GM12878 (cell line): ENCODE measurements at regions not wholly inside any gene's neighbourhood (a gene's known extent, or its start where the extent isn't known, plus 50 kb on each side); places are given as distances from the start of the nearest gene placed in this dataset.

Experiments used
- ATAC-seq: fragments of 200-7000 bp; cut with Tn5 transposase; 3 replicates; pipeline ENCODE4 v1.9.1; 2020; ENCODE audit warnings: mild to moderate bottlenecking, moderate library complexity
- BruUV-seq: library from RNA; stranded (reverse); fragments of 400-500 nt; replicated peaks from 2 replicates; lab custom pipeline; 2021; lab: Mats Ljungman, UMichigan
- CTCF ChIA-PET: fragments of 300-600 bp; sonication (Branson Sonifier 250); formaldehyde crosslinking; extraction: SDS; loops from one replicate; lab custom pipeline; 2021; ENCODE audit warnings: inconsistent platforms; lab: Yijun Ruan, JAX
- POLR2A ChIA-PET: fragments of 350-600 bp; formaldehyde crosslinking; extraction: SDS; loops from one replicate; lab custom pipeline; 2021; ENCODE audit warnings: inconsistent platforms; lab: Charles Lee
- RAD21 ChIA-PET: fragments of 300-600 bp; sonication (Branson Sonifier 250); formaldehyde crosslinking; loops from one replicate; lab custom pipeline; 2023; ENCODE audit warnings: antibody characterized with exemption; ENCODE audit not compliant: unreplicated experiment; lab: Charles Lee
- SMC1A ChIA-PET: fragments of 300-600 bp; sonication (Branson Sonifier 250); formaldehyde crosslinking; loops from one replicate; lab custom pipeline; 2023; ENCODE audit not compliant: unreplicated experiment, uncharacterized antibody; lab: Charles Lee
- DNase-seq: peaks from one replicate; pipeline ENCODE4 v3.0.0-alpha.2; 2011; ENCODE audit warnings: low read depth, low spot score
- FAIRE-seq: peaks from 3 replicates; lab custom pipeline; 2011; peaks lifted over from hg19 to GRCh38; lab: Jason Lieb, UNC
- H2AFZ ChIP-seq: 2 replicates; pipeline ENCODE4 v1.6.0; 2011; ENCODE audit warnings: low read depth, low read length, control low read depth; ENCODE audit not compliant: control insufficient read depth
- H3K27ac ChIP-seq: 2 replicates; pipeline ENCODE4 v1.5.1; 2011; ENCODE audit warnings: control low read depth; ENCODE audit not compliant: control insufficient read depth, insufficient read depth
- H3K27me3 ChIP-seq, 2 experiments: replicated peaks in 1 of 2; 2 replicates each; pipeline versions ENCODE4 v1.6.0 to v1.6.1; 2011; ENCODE audit warnings: low read length in 1 of 2; ENCODE audit not compliant: control insufficient read depth in 2 of 2, insufficient read depth in 2 of 2
- H3K36me3 ChIP-seq, 2 experiments: 2 replicates each; pipeline ENCODE4 v1.5.1; 2011; ENCODE audit warnings: low read length in 1 of 2; ENCODE audit not compliant: control insufficient read depth in 2 of 2, insufficient read depth in 2 of 2
- H3K4me1 ChIP-seq: 2 replicates; pipeline ENCODE4 v1.6.1; 2011; ENCODE audit warnings: mild to moderate bottlenecking, low read length, moderate library complexity, mixed read lengths; ENCODE audit not compliant: control insufficient read depth, insufficient read depth
- H3K4me2 ChIP-seq: 2 replicates; pipeline ENCODE4 v1.6.0; 2011; ENCODE audit warnings: control low read depth; ENCODE audit not compliant: control insufficient read depth, insufficient read depth
- H3K4me3 ChIP-seq: fragments of 200-600 bp; sonication (generic); 2 replicates; pipeline ENCODE4 v1.5.1; 2016
- H3K79me2 ChIP-seq: 2 replicates; pipeline ENCODE4 v1.6.0; 2011; ENCODE audit warnings: low read length; ENCODE audit not compliant: control insufficient read depth, insufficient read depth
- H3K9ac ChIP-seq: 2 replicates; pipeline ENCODE4 v1.8.0; 2011; ENCODE audit warnings: low read length, control low read depth, mixed read lengths; ENCODE audit not compliant: control insufficient read depth, insufficient read depth
- H3K9me3 ChIP-seq: replicated peaks from 3 replicates; pipeline ENCODE4 v1.5.1; 2011; ENCODE audit warnings: mild to moderate bottlenecking, low read length; ENCODE audit not compliant: control insufficient read depth, insufficient read depth
- H4K20me1 ChIP-seq: 2 replicates; pipeline ENCODE4 v1.6.0; 2011; ENCODE audit not compliant: control insufficient read depth, insufficient read depth
- BRCA1 ChIP-seq: IDR thresholded peaks from 2 replicates; pipeline ENCODE4 v1.6.1; 2011; ENCODE audit warnings: low read depth, low read length, improper control_type of control experiment
- CBX3 ChIP-seq: fragments of 200-600 bp; sonication (generic); IDR thresholded peaks from 2 replicates; pipeline ENCODE4 v1.6.1; 2016; ENCODE audit warnings: low read depth, borderline replicate concordance
- MTA3 ChIP-seq: IDR thresholded peaks from 2 replicates; pipeline ENCODE4 v1.6.1; 2012; ENCODE audit warnings: low read length, inconsistent platforms, borderline replicate concordance
- STAT3 ChIP-seq: IDR thresholded peaks from 2 replicates; pipeline ENCODE4 v1.6.1; 2011; ENCODE audit warnings: low read depth, low read length, improper control_type of control experiment
- ZSCAN29 ChIP-seq: fragments of 450-650 bp; IDR thresholded peaks from 2 replicates; pipeline ENCODE4 v1.6.1; 2017; ENCODE audit warnings: mild to moderate bottlenecking, moderate library complexity
- WGBS: methylation state at CpG from one replicate; pipeline ENCODE4 v1.1.6; 2016; ENCODE audit warnings: low lambda C conversion rate; ENCODE audit not compliant: insufficient replicate concordance, insufficient coverage; ENCODE audit errors: missing lambda C conversion rate; 5-methylcytosine and 5-hydroxymethylcytosine counted together
- in situ Hi-C: fragments of 300-500 bp; cut with MboI; formaldehyde crosslinking; loops from 9 replicates; pipeline ENCODE4 v1.14.3; 2018; ENCODE audit warnings: mixed read lengths
- intact Hi-C: fragments of 100-400 bp; cut with micrococcal nuclease; formaldehyde crosslinking; loops from one replicate; pipeline ENCODE4 v1.14.2; 2022; ENCODE audit not compliant: unreplicated experiment
- TF ChIP-seq, protein P1 (sequence below): IDR thresholded peaks from 2 replicates; pipeline ENCODE4 v1.6.1; 2012; ENCODE audit warnings: low read depth, low read length, improper control_type of control experiment
- TF ChIP-seq, protein P2 (sequence below): fragments of 450-650 bp; formaldehyde crosslinking; IDR thresholded peaks from 2 replicates; pipeline ENCODE4 v1.4.0; 2020; ENCODE audit warnings: mild to moderate bottlenecking, moderate library complexity
- TF ChIP-seq, protein P3 (sequence below): IDR thresholded peaks from 2 replicates; pipeline ENCODE4 v1.6.1; 2011; ENCODE audit warnings: borderline replicate concordance, low read depth, mild to moderate bottlenecking, moderate library complexity, mixed read lengths, low read length; ENCODE audit not compliant: insufficient read depth; ENCODE audit errors: extremely low read length
- TF ChIP-seq, protein P4 (sequence below): IDR thresholded peaks from 2 replicates; pipeline ENCODE4 v1.6.1; 2012; ENCODE audit warnings: mild to moderate bottlenecking, low read depth, low read length
- TF ChIP-seq, protein P5 (sequence below): IDR thresholded peaks from 2 replicates; pipeline ENCODE4 v1.6.1; 2012; ENCODE audit warnings: low read depth, low read length, improper control_type of control experiment
- TF ChIP-seq, protein P6 (sequence below): IDR thresholded peaks from 2 replicates; pipeline ENCODE4 v1.6.1; 2012; ENCODE audit warnings: low read length, inconsistent platforms

DNA sequence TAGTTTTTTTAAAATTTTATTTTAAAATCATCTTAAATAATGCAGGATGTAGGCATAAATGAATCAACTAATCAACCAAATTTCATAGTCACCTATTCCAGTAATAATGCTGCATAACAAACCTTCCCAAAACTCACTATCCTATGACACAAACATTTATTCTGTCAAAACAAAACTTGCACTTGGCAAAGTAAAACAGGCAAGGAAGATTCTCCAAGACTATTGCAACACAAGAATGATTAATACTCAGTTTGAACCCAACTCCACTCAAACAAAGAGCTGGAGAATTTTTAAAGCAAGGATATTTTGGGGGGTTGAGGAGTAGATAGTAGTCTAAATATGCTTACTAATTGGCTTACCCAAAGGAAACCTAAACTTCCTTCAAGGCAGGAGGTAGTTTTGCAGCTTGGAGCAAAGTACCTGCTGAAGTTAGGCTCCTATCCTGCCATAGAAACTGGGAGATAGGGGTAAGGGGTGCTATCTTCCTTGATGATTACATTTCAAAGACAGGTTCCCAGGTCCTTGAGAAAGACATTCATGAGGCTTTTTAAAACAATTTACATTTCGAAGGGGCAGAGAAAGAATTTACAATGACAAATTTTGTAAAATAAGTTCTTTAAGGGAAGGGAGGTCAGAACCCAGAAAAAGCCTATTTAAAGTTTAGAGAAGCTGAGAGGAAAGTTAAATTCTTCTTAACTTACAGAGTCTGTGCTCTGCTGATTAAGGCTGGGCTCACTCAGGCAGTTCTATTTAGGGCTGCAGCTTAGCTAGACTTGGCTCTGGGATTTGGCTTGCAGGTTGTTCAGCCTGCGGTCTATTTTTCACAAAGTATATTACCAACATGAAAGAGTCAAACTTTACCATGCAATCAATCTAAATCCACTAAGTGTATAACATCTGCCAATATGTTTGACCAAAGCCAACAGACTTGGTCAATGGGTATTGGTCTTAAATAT, 549.0 kb downstream of the KCTD12 start:
- Histone ChIP-seq H2AFZ (no peak overlapping the region), H3K9me3 (no peaks in the 10 kb centered on the region), H3K27ac (no peak overlapping the region), H3K4me2 (no peak overlapping the region), H3K9ac (no peak overlapping the region), H3K79me2 (no peaks in the 10 kb centered on the region), H3K4me1 (no peaks in the 10 kb centered on the region), H3K4me3 (no peak overlapping the region), H4K20me1 (no peaks in the 10 kb centered on the region), H3K36me3 (no peaks in the 10 kb centered on the region), H3K27me3 (no peaks in the 10 kb centered on the region)
- ChIA-PET CTCF (no interaction called here), RAD21 (no interaction called here), SMC1A (interaction anchor here (0.7 kb wide), 1 partner anchor 641 kb away, joined by 3 read pairs; no protein-coding TSS in a partner anchor), POLR2A (no interaction called here)
- in situ Hi-C loops, result no loop called here
- DNase-seq (no peak), FAIRE-seq (no peak), ATAC-seq (no peak)
- WGBS, result 30% methylated on average over 2 of the region's 2 CpGs
- BruUV-seq, result no TSS peak
- intact Hi-C loops, result no loop called here
- TF ChIP-seq, protein P1, sequence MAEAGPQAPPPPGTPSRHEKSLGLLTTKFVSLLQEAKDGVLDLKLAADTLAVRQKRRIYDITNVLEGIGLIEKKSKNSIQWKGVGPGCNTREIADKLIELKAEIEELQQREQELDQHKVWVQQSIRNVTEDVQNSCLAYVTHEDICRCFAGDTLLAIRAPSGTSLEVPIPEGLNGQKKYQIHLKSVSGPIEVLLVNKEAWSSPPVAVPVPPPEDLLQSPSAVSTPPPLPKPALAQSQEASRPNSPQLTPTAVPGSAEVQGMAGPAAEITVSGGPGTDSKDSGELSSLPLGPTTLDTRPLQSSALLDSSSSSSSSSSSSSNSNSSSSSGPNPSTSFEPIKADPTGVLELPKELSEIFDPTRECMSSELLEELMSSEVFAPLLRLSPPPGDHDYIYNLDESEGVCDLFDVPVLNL, result no peak
- TF ChIP-seq, protein P2, sequence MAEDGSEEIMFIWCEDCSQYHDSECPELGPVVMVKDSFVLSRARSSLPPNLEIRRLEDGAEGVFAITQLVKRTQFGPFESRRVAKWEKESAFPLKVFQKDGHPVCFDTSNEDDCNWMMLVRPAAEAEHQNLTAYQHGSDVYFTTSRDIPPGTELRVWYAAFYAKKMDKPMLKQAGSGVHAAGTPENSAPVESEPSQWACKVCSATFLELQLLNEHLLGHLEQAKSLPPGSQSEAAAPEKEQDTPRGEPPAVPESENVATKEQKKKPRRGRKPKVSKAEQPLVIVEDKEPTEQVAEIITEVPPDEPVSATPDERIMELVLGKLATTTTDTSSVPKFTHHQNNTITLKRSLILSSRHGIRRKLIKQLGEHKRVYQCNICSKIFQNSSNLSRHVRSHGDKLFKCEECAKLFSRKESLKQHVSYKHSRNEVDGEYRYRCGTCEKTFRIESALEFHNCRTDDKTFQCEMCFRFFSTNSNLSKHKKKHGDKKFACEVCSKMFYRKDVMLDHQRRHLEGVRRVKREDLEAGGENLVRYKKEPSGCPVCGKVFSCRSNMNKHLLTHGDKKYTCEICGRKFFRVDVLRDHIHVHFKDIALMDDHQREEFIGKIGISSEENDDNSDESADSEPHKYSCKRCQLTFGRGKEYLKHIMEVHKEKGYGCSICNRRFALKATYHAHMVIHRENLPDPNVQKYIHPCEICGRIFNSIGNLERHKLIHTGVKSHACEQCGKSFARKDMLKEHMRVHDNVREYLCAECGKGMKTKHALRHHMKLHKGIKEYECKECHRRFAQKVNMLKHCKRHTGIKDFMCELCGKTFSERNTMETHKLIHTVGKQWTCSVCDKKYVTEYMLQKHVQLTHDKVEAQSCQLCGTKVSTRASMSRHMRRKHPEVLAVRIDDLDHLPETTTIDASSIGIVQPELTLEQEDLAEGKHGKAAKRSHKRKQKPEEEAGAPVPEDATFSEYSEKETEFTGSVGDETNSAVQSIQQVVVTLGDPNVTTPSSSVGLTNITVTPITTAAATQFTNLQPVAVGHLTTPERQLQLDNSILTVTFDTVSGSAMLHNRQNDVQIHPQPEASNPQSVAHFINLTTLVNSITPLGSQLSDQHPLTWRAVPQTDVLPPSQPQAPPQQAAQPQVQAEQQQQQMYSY (CRISPR knock-in tag), result no peak
- no peak for TF ChIP-seq ZSCAN29
- TF ChIP-seq, protein P3, sequence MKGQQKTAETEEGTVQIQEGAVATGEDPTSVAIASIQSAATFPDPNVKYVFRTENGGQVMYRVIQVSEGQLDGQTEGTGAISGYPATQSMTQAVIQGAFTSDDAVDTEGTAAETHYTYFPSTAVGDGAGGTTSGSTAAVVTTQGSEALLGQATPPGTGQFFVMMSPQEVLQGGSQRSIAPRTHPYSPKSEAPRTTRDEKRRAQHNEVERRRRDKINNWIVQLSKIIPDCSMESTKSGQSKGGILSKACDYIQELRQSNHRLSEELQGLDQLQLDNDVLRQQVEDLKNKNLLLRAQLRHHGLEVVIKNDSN, result no peak
- TF ChIP-seq, protein P4, sequence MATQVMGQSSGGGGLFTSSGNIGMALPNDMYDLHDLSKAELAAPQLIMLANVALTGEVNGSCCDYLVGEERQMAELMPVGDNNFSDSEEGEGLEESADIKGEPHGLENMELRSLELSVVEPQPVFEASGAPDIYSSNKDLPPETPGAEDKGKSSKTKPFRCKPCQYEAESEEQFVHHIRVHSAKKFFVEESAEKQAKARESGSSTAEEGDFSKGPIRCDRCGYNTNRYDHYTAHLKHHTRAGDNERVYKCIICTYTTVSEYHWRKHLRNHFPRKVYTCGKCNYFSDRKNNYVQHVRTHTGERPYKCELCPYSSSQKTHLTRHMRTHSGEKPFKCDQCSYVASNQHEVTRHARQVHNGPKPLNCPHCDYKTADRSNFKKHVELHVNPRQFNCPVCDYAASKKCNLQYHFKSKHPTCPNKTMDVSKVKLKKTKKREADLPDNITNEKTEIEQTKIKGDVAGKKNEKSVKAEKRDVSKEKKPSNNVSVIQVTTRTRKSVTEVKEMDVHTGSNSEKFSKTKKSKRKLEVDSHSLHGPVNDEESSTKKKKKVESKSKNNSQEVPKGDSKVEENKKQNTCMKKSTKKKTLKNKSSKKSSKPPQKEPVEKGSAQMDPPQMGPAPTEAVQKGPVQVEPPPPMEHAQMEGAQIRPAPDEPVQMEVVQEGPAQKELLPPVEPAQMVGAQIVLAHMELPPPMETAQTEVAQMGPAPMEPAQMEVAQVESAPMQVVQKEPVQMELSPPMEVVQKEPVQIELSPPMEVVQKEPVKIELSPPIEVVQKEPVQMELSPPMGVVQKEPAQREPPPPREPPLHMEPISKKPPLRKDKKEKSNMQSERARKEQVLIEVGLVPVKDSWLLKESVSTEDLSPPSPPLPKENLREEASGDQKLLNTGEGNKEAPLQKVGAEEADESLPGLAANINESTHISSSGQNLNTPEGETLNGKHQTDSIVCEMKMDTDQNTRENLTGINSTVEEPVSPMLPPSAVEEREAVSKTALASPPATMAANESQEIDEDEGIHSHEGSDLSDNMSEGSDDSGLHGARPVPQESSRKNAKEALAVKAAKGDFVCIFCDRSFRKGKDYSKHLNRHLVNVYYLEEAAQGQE, result no peak
- TF ChIP-seq, protein P5, sequence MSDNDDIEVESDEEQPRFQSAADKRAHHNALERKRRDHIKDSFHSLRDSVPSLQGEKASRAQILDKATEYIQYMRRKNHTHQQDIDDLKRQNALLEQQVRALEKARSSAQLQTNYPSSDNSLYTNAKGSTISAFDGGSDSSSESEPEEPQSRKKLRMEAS, result no peak
- no peak for TF ChIP-seq BRCA1
- no peak for TF ChIP-seq STAT3
- TF ChIP-seq MTA3, result no peak
- TF ChIP-seq CBX3, result no peak
- TF ChIP-seq, protein P6, sequence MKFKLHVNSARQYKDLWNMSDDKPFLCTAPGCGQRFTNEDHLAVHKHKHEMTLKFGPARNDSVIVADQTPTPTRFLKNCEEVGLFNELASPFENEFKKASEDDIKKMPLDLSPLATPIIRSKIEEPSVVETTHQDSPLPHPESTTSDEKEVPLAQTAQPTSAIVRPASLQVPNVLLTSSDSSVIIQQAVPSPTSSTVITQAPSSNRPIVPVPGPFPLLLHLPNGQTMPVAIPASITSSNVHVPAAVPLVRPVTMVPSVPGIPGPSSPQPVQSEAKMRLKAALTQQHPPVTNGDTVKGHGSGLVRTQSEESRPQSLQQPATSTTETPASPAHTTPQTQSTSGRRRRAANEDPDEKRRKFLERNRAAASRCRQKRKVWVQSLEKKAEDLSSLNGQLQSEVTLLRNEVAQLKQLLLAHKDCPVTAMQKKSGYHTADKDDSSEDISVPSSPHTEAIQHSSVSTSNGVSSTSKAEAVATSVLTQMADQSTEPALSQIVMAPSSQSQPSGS, result no peak
